ENCODE measurements at regions not wholly inside any gene's neighbourhood (a gene's known extent, or its start where the extent isn't known, plus 50 kb on each side); places are given as distances from the start of the nearest gene placed in this dataset.

DNA sequence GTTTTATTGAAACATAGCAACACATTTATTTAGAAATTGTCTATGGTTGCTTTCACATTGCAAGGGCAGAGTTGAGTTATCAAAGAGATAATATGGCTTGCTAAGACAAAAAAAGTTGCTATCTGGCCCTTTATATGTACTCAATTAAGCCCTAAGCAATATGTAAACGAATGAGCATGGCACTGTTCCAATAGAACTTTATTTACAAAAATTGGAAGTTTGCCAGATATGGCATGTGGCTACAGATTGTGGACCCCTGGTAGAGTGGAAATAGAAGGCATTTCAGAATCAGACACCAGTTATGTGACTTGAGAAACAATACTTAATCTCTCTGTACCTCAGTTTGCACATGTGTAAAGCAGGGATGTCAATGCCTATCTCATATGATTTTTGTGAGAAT lies 515.6 kb upstream of the SGO1 start (continued):
- TF ChIP-seq REST (IDR thresholded peaks at IDR 0.05; ENCODE audit: unreplicated experiment) (no peak), CTCF (conservative IDR thresholded peaks at IDR 0.05; ENCODE audit: low read depth in 2 of 2) (no peak), ZNF331 (CRISPR knock-in tag; IDR thresholded peaks at IDR 0.05; ENCODE audit: low read depth) (no peak)
- TF ChIP-seq, protein P1, sequence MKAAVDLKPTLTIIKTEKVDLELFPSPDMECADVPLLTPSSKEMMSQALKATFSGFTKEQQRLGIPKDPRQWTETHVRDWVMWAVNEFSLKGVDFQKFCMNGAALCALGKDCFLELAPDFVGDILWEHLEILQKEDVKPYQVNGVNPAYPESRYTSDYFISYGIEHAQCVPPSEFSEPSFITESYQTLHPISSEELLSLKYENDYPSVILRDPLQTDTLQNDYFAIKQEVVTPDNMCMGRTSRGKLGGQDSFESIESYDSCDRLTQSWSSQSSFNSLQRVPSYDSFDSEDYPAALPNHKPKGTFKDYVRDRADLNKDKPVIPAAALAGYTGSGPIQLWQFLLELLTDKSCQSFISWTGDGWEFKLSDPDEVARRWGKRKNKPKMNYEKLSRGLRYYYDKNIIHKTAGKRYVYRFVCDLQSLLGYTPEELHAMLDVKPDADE (IDR thresholded peaks at IDR 0.05) = no peak

GRCh38 chr3:20700714-20701113 lies 514.7 kb upstream of the SGO1 start:
- no peaks in the 10 kb centered on the region for H3K27me3 ChIP-seq (ENCODE audit: insufficient read depth)
- no peaks in the 10 kb centered on the region for H3F3A ChIP-seq (replicated peaks; ENCODE audit: low read depth)
- no peak overlapping the region for H3K27ac ChIP-seq (ENCODE audit: low read depth)
- no peak overlapping the region for H3K4me3 ChIP-seq
- Mint-ChIP-seq H3K4me1 (peaks cover 4% of the 10 kb centered on the region), H3K27me3 (ENCODE audit: insufficient read depth, low read depth, poor library complexity) (no peaks in the 10 kb centered on the region), H3K27ac (no peak overlapping the region), H3K4me3 (no peak overlapping the region), H3K9me3 (no peaks in the 10 kb centered on the region), H3K36me3 (ENCODE audit: low read depth) (no peaks in the 10 kb centered on the region)
- H3K4me1 ChIP-seq (ENCODE audit: insufficient read depth) = no peaks in the 10 kb centered on the region
- H3K9me2 ChIP-seq (ENCODE audit: insufficient read depth) = no peaks in the 10 kb centered on the region
- no peaks in the 10 kb centered on the region for H4K20me1 ChIP-seq (replicated peaks; ENCODE audit: insufficient read depth)
- ATAC-seq (no peak), DNase-seq (ENCODE audit: low spot score) (no peak)
- no peaks in the 10 kb centered on the region for H3K36me3 ChIP-seq (ENCODE audit: insufficient read depth)
- H2AFZ ChIP-seq = 0 out of 2 replicates have a peak overlapping the region, but pooled peaks have one; percentile 65
- H3K79me2 ChIP-seq (replicated peaks; ENCODE audit: insufficient read depth) = no peaks in the 10 kb centered on the region
- H3K4me2 ChIP-seq = no peak overlapping the region
- no peak for TF ChIP-seq REST (IDR thresholded peaks at IDR 0.05; ENCODE audit: unreplicated experiment)
- no peak for TF ChIP-seq EZH2phosphoT487 (IDR thresholded peaks at IDR 0.05; ENCODE audit: unreplicated experiment)
- TF ChIP-seq, protein P2, sequence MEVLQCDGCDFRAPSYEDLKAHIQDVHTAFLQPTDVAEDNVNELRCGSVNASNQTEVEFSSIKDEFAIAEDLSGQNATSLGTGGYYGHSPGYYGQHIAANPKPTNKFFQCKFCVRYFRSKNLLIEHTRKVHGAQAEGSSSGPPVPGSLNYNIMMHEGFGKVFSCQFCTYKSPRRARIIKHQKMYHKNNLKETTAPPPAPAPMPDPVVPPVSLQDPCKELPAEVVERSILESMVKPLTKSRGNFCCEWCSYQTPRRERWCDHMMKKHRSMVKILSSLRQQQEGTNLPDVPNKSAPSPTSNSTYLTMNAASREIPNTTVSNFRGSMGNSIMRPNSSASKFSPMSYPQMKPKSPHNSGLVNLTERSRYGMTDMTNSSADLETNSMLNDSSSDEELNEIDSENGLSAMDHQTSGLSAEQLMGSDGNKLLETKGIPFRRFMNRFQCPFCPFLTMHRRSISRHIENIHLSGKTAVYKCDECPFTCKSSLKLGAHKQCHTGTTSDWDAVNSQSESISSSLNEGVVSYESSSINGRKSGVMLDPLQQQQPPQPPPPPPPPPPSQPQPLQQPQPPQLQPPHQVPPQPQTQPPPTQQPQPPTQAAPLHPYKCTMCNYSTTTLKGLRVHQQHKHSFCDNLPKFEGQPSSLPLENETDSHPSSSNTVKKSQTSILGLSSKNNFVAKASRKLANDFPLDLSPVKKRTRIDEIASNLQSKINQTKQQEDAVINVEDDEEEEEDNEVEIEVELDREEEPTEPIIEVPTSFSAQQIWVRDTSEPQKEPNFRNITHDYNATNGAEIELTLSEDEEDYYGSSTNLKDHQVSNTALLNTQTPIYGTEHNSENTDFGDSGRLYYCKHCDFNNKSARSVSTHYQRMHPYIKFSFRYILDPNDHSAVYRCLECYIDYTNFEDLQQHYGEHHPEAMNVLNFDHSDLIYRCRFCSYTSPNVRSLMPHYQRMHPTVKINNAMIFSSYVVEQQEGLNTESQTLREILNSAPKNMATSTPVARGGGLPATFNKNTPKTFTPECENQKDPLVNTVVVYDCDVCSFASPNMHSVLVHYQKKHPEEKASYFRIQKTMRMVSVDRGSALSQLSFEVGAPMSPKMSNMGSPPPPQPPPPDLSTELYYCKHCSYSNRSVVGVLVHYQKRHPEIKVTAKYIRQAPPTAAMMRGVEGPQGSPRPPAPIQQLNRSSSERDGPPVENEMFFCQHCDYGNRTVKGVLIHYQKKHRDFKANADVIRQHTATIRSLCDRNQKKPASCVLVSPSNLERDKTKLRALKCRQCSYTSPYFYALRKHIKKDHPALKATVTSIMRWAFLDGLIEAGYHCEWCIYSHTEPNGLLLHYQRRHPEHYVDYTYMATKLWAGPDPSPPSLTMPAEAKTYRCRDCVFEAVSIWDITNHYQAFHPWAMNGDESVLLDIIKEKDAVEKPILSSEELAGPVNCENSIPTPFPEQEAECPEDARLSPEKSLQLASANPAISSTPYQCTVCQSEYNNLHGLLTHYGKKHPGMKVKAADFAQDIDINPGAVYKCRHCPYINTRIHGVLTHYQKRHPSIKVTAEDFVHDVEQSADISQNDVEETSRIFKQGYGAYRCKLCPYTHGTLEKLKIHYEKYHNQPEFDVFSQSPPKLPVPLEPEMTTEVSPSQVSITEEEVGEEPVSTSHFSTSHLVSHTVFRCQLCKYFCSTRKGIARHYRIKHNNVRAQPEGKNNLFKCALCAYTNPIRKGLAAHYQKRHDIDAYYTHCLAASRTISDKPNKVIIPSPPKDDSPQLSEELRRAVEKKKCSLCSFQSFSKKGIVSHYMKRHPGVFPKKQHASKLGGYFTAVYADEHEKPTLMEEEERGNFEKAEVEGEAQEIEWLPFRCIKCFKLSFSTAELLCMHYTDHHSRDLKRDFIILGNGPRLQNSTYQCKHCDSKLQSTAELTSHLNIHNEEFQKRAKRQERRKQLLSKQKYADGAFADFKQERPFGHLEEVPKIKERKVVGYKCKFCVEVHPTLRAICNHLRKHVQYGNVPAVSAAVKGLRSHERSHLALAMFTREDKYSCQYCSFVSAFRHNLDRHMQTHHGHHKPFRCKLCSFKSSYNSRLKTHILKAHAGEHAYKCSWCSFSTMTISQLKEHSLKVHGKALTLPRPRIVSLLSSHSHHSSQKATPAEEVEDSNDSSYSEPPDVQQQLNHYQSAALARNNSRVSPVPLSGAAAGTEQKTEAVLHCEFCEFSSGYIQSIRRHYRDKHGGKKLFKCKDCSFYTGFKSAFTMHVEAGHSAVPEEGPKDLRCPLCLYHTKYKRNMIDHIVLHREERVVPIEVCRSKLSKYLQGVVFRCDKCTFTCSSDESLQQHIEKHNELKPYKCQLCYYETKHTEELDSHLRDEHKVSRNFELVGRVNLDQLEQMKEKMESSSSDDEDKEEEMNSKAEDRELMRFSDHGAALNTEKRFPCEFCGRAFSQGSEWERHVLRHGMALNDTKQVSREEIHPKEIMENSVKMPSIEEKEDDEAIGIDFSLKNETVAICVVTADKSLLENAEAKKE (CRISPR knock-in tag; IDR thresholded peaks at IDR 0.05) = no peak
- TF ChIP-seq STAT1 (IDR thresholded peaks at IDR 0.05; ENCODE audit: unreplicated experiment) = no peak
